Activated naive CD4-positive, alpha-beta T cell treated with anti-CD3 and anti-CD28 coated beads, Interleukin-2, amount 50 U/mL, for 72 hours (primary cell): ENCODE measurements at regions not wholly inside any gene's neighbourhood (a gene's known extent, or its start where the extent isn't known, plus 50 kb on each side); places are given as distances from the start of the nearest gene placed in this dataset.

Source experiments
- ATAC-seq, 2 donors: fragments of 150-1000 bp; cut with Tn5 transposase; 2 replicates each; pipeline ENCODE4 v1.10.0; 2021; ENCODE audit warnings: mild to moderate bottlenecking in 2 of 2, moderate library complexity in 2 of 2
- DNase-seq, 2 donors: peaks; one replicate each; pipeline ENCODE4 v3.0.0; 2021 to 2022; ENCODE audit warnings: low spot score in 2 of 2
- H3K27ac Mint-ChIP-seq, 2 donors: one replicate each; pipeline ENCODE4 v1.8.0; 2022; ENCODE audit warnings: mild to moderate bottlenecking in 2 of 2, mixed read lengths in 2 of 2
- H3K36me3 Mint-ChIP-seq, 2 donors: one replicate each; pipeline ENCODE4 v1.8.0; 2022; ENCODE audit warnings: mixed read lengths in 2 of 2
- H3K9me3 Mint-ChIP-seq, 2 donors: one replicate each; pipeline ENCODE4 v1.8.0; 2022; ENCODE audit warnings: mixed read lengths in 2 of 2

DNA sequence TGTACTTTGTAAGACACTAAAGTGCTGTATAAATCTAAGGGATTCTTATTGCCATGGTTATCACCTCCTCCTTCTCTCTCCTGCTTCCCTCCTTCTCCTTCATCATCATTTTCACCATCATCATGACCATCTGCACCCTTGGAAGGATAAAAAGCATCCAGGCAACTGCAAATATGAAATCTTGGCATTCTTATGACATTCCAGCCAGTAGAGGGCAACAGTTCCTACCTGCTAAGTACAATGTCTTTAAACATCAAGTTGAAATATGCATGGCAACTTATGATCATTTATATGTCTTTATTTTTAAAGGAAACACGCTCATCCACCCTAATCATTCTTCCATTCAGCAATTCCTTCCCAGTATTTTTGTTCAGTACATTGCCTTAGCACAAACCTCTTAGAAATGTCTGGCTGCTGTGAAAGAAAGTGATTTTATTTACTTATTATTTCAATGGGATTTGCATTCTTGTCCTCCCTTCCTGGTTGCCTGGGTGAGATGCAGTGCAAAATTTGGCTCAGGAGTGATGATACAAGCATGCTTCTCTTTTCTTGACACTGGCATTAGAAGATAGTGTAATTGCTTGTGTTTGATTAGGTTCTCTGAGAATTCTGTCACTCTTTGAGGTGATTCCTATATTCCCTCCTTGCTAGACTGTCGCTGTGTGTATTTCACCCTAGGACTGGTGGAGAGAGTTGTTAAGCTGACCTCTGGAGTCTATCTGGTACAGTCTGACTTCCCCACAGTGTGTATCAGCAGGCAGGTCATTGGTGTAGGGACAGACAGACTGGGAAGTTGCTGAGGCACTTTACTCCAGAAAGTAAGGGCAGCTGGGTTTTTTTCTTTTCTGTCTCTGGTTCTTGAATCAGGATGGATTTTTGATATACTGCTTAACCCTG, 188.5 kb upstream of the BMPER start:
- Mint-ChIP-seq H3K36me3 (peaks cover 0 to 7% of the 10 kb centered on the region in 2 donors), H3K27ac (no peak overlapping the region), H3K9me3 (peaks cover 0 to 7% of the 10 kb centered on the region in 2 donors)
- ATAC-seq (no peak), DNase-seq (no peak)

DNA sequence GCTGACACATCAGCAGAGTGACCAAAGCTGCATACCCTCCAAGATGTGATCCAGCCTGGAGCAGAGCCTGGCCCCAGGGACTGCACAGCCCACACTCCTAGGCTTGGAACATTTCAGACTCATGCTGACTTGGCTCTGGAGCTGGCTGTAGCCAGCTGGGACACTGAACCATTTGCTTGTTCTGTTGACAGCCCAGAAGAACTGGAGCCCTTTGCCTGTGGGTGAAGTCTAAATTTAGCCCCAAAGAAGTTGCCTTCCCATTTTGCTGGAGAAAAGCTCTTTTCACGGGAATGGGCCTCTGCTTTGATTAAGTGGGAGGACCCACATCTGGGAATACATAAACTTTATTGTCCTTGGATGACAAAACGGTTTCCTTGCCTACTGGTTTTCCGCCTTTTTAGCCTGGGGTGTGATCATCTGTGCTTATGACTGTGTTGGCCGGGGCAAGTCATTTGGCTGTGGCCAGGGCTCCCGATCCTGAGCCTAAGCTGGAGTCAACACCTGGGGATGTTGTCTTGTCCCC, 186.2 kb upstream of the BMPER start:
- Mint-ChIP-seq H3K27ac (no peak overlapping the region), H3K9me3 (peaks cover 0 to 7% of the 10 kb centered on the region in 2 donors), H3K36me3 (peaks cover 0 to 7% of the 10 kb centered on the region in 2 donors)
- DNase-seq (no peak), ATAC-seq (no peak)

DNA sequence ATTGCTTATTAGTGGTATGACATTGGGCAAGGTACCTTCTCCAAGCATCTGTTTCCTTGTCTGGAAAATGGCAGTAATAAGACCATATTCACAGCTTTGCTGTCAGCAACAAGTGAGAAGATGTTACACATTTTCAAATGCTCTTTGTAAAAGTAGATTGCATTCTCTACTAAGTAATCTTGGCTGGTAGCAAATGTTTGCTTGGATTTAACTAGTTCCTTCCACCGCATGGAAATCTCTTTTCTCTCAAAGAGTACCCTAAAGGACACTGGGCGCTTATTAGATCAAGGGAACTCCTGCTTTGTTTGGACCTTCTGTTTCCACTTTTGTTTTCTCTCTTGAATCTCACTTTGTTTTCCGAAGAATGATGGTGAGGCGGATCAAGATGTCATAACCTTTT, 185.2 kb upstream of the BMPER start:
- Mint-ChIP-seq H3K9me3 (peaks cover 0 to 4% of the 10 kb centered on the region in 2 donors), H3K27ac (no peak overlapping the region), H3K36me3 (peaks cover 0 to 5% of the 10 kb centered on the region in 2 donors)
- ATAC-seq (no peak), DNase-seq (no peak)

DNA sequence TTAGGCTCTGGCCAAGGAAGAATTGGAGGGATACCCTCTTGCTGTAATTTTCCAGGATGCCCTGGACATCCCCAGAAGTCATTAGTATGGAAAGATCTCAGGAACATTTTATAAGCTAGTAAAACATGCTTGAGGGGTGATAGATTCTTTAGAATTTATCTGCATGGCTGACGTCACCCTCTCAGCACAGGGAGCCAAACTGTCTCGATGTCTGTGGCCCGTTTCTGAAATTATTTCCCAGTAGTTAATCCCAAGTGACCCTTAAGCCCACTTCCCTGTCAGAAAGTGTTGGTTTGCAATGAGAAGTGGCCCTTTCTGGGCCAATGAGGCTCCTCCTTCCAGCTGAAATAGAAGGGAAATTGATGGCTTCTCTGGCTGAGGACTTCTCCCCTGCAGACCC, 184.5 kb upstream of the BMPER start:
- no peaks in the 10 kb centered on the region for H3K36me3 Mint-ChIP-seq
- no peaks in the 10 kb centered on the region for H3K9me3 Mint-ChIP-seq
- H3K27ac Mint-ChIP-seq = no peak overlapping the region
- DNase-seq = no peak
- no peak for ATAC-seq

DNA sequence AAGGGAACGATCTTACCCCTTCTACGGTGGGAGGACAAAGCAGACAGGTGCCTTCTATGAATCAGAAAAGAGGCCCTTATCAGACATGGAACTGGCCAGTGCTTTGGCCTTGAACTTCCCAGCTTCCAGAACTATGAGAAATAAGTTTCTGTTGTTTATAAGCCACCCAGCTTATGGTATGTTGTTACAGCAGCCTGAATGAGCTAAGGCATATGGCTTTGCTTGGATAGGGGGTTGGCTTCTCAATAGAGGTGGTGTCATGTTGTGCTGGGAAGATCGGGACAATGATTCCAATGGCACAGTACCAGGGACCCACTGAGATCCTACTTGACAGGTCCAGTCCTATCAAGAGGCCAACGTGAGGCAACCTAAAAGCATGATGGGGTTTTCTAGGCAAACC, 183.4 kb upstream of the BMPER start:
- DNase-seq (no peak), ATAC-seq (no peak)
- Mint-ChIP-seq H3K9me3 (no peaks in the 10 kb centered on the region), H3K27ac (no peak overlapping the region), H3K36me3 (no peaks in the 10 kb centered on the region)

DNA sequence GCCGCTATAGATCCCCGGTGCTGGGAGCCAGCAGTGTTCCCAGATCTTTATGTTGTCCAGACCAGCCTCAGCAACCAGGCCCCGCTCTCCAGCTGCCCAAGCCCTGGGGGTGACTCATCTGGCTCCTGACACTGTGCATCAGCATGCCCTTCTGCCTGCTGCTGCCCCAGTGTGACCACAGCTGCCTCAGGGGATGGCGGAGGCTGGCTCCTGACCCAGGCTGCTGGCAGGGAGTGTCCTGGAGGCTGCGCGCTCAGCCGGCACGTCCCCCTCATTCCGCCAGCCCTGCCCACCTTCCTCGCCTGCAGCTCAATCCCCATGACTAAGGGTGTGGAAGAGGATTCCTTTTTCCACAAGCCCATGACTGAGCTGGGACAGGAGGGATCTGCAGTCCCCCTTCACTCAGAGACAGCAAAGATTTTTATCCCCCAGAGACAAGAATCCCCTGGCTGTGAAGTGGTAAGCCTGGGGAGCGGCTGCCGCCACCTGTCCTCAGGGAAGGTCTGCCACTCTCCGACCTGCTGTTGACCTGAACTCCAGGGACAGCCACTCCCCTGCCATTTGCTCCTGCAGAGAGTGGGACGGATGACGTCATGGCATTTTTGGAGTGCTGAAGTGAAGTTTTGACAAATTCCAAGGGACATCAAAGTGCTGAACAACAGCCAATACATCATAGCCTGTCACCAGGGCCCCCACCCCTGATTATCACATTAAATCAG, 182.8 kb upstream of the BMPER start:
- Mint-ChIP-seq H3K9me3 (no peaks in the 10 kb centered on the region), H3K36me3 (no peaks in the 10 kb centered on the region), H3K27ac (no peak overlapping the region)
- DNase-seq (no peak), ATAC-seq (no peak)

DNA sequence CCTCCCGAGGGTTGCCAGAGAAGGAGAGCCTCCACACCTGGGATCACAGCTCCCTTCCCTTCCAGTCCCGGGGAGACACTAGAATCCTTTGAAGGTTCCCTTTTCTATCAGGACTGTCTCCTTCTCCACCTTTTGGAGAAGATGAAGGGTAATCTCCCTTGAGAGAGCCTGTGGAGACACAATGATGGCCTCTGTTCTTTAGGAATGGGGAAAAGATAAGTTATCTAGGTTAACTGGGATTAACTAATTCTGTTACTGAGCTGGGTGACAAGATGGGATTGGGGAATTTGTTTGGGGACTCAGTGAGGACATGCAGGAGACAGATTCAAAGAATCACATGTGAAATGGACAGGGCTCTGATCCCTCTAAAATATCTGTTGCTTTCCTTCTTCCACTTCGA, 181.1 kb upstream of the BMPER start:
- no peak for DNase-seq
- no peak overlapping the region for H3K27ac Mint-ChIP-seq
- H3K36me3 Mint-ChIP-seq = no peaks in the 10 kb centered on the region
- no peaks in the 10 kb centered on the region for H3K9me3 Mint-ChIP-seq
- no peak for ATAC-seq

DNA sequence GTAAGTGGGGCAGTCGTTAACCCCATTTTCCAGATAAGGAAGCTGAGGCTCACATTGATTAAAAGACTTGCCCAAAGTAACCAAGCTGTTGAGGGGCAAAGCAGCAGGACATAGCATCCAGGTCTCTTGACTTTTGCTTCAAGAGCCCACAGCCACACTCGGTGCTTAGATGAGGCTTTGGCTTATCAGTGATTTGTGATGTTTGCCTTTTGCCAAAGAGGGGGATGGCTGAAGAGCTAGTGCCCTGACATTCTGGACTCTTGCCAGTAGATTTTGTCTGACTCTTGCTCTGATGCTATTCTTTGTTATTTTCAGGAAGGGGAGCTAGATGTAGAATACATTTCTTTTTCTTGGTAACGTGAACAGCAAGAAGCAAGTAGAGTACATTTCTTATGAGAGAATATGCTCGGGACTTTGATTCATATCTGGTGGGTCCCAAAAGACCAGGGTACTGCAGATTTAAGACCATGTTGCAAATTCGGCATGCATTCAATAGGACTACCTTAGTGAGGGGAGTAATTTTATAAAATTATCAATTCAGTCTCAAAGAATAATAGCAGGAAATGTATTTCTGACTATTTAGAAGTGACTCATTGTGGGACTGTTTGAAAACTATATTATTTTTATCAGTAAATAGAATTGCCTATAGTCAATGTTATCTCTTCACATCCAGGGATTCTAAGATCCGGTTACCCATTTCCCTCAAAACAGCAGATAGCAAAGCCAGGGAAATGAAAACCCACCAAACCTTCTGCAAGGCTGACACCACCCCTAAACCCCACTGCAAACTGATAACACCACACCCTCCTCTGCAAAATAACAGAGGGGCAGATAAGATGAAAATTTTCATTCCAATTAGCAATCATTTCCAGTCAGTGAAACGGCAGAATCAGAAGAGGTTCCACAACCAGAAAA, 180.0 kb upstream of the BMPER start:
- Mint-ChIP-seq H3K36me3 (peaks cover 0 to 5% of the 10 kb centered on the region in 2 donors), H3K27ac (no peak overlapping the region), H3K9me3 (no peaks in the 10 kb centered on the region)
- ATAC-seq (no peak), DNase-seq (no peak)

DNA sequence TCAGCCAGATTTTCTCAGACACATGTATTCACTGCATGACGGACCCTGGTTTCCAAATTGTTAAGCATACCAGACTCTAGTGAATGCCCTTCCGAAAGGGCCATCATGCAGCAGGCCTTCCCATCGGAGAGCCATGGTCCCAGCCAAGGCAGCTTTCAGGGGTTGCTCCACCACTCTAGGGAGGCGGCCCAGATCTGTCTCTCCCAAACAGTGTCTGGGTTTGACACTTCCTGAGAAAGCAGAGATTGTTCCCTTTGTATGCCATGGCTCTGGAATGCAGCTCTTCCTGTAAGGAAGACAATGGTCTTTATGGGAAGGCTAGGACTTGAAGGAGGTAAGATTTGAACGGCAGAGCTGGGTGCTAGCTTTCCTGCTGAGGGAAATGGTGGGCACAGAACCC, 178.8 kb upstream of the BMPER start:
- no peaks in the 10 kb centered on the region for H3K9me3 Mint-ChIP-seq
- no peak for DNase-seq
- H3K36me3 Mint-ChIP-seq = peaks cover 0 to 5% of the 10 kb centered on the region in 2 donors
- H3K27ac Mint-ChIP-seq = no peak overlapping the region
- ATAC-seq = no peak

DNA sequence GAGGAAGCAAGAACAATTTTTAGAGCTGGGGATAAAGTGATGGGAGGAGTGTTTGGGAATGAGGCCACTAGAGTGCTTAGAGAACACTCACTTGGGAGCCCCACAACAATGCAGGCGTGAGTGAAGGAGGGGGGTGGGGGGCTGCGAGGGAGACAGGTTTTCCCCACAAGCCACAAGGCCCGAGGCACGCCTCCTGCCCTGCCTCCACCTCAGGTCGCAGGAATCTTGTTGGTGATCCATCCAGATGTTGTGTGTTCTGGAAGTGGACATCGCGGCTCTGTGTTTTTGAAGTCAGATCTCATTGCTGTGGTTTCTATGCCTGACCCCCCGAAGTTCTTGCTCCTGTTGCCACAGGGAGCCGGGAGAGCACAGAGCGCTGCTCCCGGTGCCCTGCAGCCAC, 178.0 kb upstream of the BMPER start:
- DNase-seq = no peak
- H3K27ac Mint-ChIP-seq = no peak overlapping the region
- ATAC-seq = no peak
- no peaks in the 10 kb centered on the region for H3K9me3 Mint-ChIP-seq
- H3K36me3 Mint-ChIP-seq = peaks cover 0 to 5% of the 10 kb centered on the region in 2 donors

DNA sequence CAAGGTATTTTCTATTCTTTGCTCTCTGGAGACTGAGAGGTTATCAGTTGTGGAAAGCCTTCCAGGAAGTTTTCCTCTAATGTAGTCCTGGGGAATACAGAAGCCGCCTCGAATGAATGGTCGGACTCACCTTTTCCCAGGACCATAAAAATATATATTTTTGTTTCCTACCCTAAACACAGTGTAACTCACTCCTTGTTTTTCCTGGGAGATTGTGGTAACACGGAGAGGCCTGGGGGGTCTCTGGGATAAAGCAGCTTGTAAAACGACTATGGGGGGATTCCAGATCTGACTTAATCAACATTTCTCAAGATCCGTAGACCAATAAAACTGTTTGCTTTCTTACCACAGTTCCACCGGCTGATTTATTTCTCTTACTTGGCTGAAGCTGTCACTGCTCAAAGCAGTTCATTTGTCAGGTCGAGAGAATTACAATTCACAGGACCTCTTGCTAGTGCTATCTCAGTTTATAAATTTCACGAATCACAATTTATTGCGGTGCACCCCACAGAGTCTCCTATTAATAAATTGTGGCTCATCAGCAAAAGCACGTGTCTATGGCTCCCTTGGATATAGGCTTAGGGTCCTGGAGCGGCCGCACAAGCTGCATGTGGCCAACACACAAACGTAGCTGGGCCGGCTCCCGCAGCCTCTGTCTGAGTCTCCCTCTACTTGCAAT, 176.3 kb upstream of the BMPER start:
- no peak for DNase-seq
- Mint-ChIP-seq H3K36me3 (peaks cover 0 to 5% of the 10 kb centered on the region in 2 donors), H3K9me3 (no peaks in the 10 kb centered on the region), H3K27ac (no peak overlapping the region)
- no peak for ATAC-seq

DNA sequence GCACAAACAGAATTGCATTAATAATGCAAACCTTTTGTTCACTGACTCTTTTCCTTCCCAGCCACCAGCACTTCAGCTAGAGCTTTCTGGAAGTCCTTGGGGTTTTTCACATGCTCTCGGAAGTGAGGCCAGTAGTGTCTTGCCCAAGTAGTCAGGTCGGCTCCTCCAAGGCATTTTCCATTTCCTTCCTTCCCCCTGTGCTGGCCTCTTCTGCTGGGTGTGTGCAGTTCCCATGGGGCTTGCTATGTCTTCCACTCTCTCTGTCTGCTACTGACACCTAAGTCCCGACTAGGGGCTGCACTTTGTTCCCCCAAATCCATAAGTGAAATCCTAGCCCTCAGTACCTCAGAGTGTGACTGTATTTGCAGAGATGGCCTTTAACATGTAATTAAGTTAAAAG, 175.6 kb upstream of the BMPER start:
- ATAC-seq (no peak), DNase-seq (no peak)
- H3K9me3 Mint-ChIP-seq = no peaks in the 10 kb centered on the region
- H3K27ac Mint-ChIP-seq = peak overlapping the region in 1 of 2 donors; percentile 31
- peaks cover 0 to 5% of the 10 kb centered on the region in 2 donors for H3K36me3 Mint-ChIP-seq

DNA sequence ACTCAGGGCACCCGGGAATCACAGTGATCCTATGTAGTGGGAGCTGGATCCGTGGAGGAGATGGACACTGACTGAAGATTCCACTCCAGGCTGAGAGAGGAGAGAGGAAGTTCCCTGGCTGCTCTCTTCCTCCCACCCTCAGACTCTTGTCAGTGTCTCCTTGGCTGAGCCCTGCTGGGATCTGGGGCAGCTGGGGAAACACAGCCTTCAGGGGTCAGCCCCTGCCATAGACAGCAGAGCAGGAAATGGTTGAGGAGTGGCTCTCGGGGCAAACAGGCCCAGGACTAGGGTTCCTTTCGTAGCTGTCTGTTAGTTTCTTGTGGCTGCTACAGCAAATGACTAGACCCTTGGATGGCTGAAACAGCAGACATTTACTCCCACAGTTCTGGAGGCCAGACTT, 174.4 kb upstream of the BMPER start:
- Mint-ChIP-seq H3K36me3 (peaks cover 0 to 5% of the 10 kb centered on the region in 2 donors), H3K27ac (no peak overlapping the region)
- ATAC-seq = no peak

DNA sequence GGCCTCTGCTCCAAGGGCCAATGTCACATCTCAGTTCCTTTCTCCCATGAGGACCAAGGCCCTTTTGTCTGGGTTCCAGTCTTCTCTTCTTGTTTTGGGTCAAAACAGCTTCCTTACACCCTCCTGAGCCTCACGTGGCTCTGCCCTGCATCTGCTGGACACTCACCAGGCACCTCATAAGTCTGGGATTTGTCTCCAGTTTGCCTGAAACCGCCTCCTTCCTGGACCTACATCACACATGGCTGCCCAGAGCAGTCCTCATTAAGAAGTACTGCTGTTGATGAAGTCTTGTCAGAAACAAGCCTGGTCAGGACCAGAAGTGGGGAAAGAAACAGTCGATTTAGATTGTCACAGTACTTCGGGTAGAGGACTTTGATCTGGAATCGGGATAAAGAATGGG, 173.4 kb upstream of the BMPER start:
- Mint-ChIP-seq H3K36me3 (peaks cover 0 to 5% of the 10 kb centered on the region in 2 donors), H3K27ac (peak overlapping the region in 1 of 2 donors; percentile 40), H3K9me3 (no peaks in the 10 kb centered on the region)
- DNase-seq (no peak), ATAC-seq (no peak)

More for the DNA sequence above, 174.4 kb upstream of the BMPER start:
- no peaks in the 10 kb centered on the region for H3K9me3 Mint-ChIP-seq
- DNase-seq = no peak

DNA sequence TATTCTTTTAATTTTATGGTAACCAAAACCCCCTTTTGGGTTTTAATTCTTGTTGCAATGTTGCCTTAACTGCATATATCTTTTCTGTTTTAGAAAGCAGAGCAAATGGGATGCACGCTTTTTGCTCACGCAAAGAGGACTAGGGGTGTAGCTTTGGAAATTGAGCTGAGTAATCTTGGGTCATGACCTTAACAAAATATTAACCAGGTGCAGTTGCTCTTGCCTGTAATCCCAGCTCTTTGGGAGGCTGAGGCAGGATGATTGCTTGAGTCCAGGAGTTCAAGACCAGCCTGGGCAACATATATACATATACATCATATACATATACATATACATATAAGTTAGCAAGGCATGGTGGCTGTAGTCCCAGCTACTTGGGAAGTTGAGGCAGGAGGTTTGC, 172.9 kb upstream of the BMPER start:
- Mint-ChIP-seq H3K27ac (no peak overlapping the region), H3K36me3 (peaks cover 0 to 5% of the 10 kb centered on the region in 2 donors), H3K9me3 (no peaks in the 10 kb centered on the region)
- DNase-seq (no peak), ATAC-seq (no peak)
